ENCODE measurements at regions not wholly inside any gene's neighbourhood (a gene's known extent, or its start where the extent isn't known, plus 50 kb on each side); places are given as distances from the start of the nearest gene placed in this dataset.
A peak's percentile ranks its signal among the peaks of the same experiment; 100 is the strongest.

DNA sequence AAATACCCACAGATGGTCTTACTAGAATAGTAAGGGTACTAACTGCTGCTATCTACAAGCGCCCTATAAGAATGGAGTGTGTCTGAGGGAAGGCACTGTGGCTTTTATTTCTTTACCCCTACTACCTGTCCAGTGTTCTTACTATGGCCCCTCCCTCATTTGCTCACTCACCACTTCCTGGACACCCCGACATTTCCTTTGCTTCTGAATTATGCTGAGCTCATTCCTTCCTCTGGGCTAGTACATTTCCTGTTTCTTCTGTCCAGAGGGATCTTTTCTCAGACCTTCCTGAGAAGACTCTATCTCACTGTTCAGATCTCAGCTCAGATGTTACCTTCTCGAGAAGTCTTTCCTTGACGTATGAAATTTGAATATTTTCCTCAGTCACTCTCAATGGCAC, 192.1 kb upstream of the DAB1 start:
- Histone ChIP-seq H3K4me3 (no peak overlapping the region), H3K4me2 (ENCODE audit: insufficient read depth, low read length) (no peak overlapping the region), H3K27me3 (ENCODE audit: control insufficient read depth in 2 of 2, insufficient read depth in 2 of 2, low read length in 2 of 2) (0 out of 5 replicates have a peak, but pooled peaks cover 0 to 3% of the 10 kb centered on the region in 2 experiments), H3K79me2 (ENCODE audit: control insufficient read depth, insufficient read depth, low read length) (no peaks in the 10 kb centered on the region), H3K4me1 (replicated peaks in 1 of 2; ENCODE audit: control insufficient read depth in 2 of 2, insufficient read depth in 2 of 2, low read length in 2 of 2) (no peaks in the 10 kb centered on the region), H2AFZ (ENCODE audit: low read depth, low read length) (no peak overlapping the region), H3K9me1 (ENCODE audit: control insufficient read depth, insufficient read depth, low read length) (no peaks in the 10 kb centered on the region), H3K9me3 (replicated peaks; ENCODE audit: control insufficient read depth, insufficient read depth, low read depth, low read length) (no peaks in the 10 kb centered on the region), H3K9ac (ENCODE audit: insufficient read depth in 1 of 2, low read depth in 2 of 2, low read length in 2 of 2) (no peak overlapping the region), H3K27ac (ENCODE audit: extremely low read depth, low read depth, low read length) (no peak overlapping the region), H3K36me3 (ENCODE audit: control insufficient read depth, insufficient read depth, low read length) (no peaks in the 10 kb centered on the region), H4K20me1 (replicated peaks; ENCODE audit: control insufficient read depth, insufficient read depth, low read length) (no peaks in the 10 kb centered on the region)
- intact Hi-C loops (cut with micrococcal nuclease) (no loop called here), in situ Hi-C loops (cut with MboI) (no loop called here)
- CTCF ChIA-PET (ENCODE audit: low intra/inter-chr PET ratio) = no interaction called here
- ATAC-seq (no peak), DNase-seq (ENCODE audit: extremely low read depth in 1 of 4, low spot score in 3 of 4) (no peak), FAIRE-seq (no peak)
- no peak for TF ChIP-seq ELF4 (CRISPR knock-in tag; IDR thresholded peaks at IDR 0.05)
- peak; percentile 47; the same call in 1 of the 2 replicates for TF ChIP-seq GABPA (tag; conservative IDR thresholded peaks at IDR 0.05; ENCODE audit: low read depth)
- POLR2A ChIA-PET = no interaction called here
- WGBS (ENCODE audit: insufficient coverage, low coverage, missing lambda C conversion rate) = 4% methylated on average over 4 of the region's 4 CpGs
- no TSS peak for BruUV-seq (replicated peaks)

DNA sequence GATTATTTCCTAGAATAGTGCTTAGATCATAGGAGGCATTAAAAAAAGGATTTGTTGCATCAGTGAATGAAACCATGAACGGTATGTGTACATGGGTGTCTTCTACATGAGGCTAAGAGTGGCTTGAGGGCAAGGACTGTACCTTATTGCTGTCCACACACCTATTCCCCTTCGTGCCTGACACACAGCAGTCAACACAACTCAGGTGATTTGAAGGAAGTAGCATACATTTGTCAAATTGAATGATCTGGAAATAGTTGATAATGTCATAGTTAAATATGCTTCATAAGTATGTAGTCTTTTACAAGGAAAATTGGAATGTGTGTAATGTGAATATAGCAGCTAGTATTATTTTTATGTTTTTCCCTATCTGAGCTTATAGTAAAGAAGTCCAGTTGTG, 189.0 kb upstream of the DAB1 start:
- no peaks in the 10 kb centered on the region for H4K20me1 ChIP-seq (replicated peaks; ENCODE audit: control insufficient read depth, insufficient read depth, low read length)
- no peaks in the 10 kb centered on the region for H3K79me2 ChIP-seq (ENCODE audit: control insufficient read depth, insufficient read depth, low read length)
- intact Hi-C loops (cut with micrococcal nuclease) = no loop called here
- 0 out of 5 replicates have a peak, but pooled peaks cover 0 to 3% of the 10 kb centered on the region in 2 experiments for H3K27me3 ChIP-seq (ENCODE audit: control insufficient read depth in 2 of 2, insufficient read depth in 2 of 2, low read length in 2 of 2)
- POLR2A ChIA-PET = interaction anchor here (1.4 kb wide), 1 partner anchor 8 kb away, joined by 4 read pairs; no protein-coding TSS in a partner anchor
- no peak for TF ChIP-seq POLR2H (tag; IDR thresholded peaks at IDR 0.05; ENCODE audit: low read depth)
- TF ChIP-seq MBD2 (IDR thresholded peaks at IDR 0.05; ENCODE audit: borderline replicate concordance, low read depth) = no peak
- no peak for TF ChIP-seq ZNF57 (CRISPR knock-in tag; IDR thresholded peaks at IDR 0.05)
- no peak for TF ChIP-seq HCFC1 (IDR thresholded peaks at IDR 0.05; ENCODE audit: low read depth, low read length)
- no peak for TF ChIP-seq MTA3 (IDR thresholded peaks at IDR 0.05; ENCODE audit: borderline replicate concordance)
- no peak for TF ChIP-seq ZNF431 (CRISPR knock-in tag; IDR thresholded peaks at IDR 0.05)
- no peaks in the 10 kb centered on the region for H3K9me1 ChIP-seq (ENCODE audit: control insufficient read depth, insufficient read depth, low read length)
- no peak overlapping the region for H3K27ac ChIP-seq (ENCODE audit: extremely low read depth, low read depth, low read length)
- CTCF ChIA-PET (ENCODE audit: low intra/inter-chr PET ratio) = no interaction called here
- H3K4me3 ChIP-seq = no peak overlapping the region
- 0% methylated on average over 2 of the region's 2 CpGs for WGBS (ENCODE audit: insufficient coverage, low coverage, missing lambda C conversion rate)
- no peak for DNase-seq (ENCODE audit: extremely low read depth in 1 of 4, low spot score in 3 of 4)
- BruUV-seq (replicated peaks) = no TSS peak
- H3K4me1 ChIP-seq (replicated peaks in 1 of 2; ENCODE audit: control insufficient read depth in 2 of 2, insufficient read depth in 2 of 2, low read length in 2 of 2) = no peaks in the 10 kb centered on the region
- in situ Hi-C loops (cut with MboI) = no loop called here
- ATAC-seq = no peak
- no peaks in the 10 kb centered on the region for H3K9me3 ChIP-seq (replicated peaks; ENCODE audit: control insufficient read depth, insufficient read depth, low read depth, low read length)
- no peak for FAIRE-seq
- no peak overlapping the region for H3K9ac ChIP-seq (ENCODE audit: insufficient read depth in 1 of 2, low read depth in 2 of 2, low read length in 2 of 2)
- H2AFZ ChIP-seq (ENCODE audit: low read depth, low read length) = no peak overlapping the region
- H3K4me2 ChIP-seq (ENCODE audit: insufficient read depth, low read length) = no peak overlapping the region
- no peaks in the 10 kb centered on the region for H3K36me3 ChIP-seq (ENCODE audit: control insufficient read depth, insufficient read depth, low read length)

All from K562 (cell line).